Left lung (tissue), 4 donors: ENCODE measurements at regions not wholly inside any gene's neighbourhood (a gene's known extent, or its start where the extent isn't known, plus 50 kb on each side); places are given as distances from the start of the nearest gene placed in this dataset.

Source experiments
- ATAC-seq: fragments of 200-7000 bp; cut with Tn5 transposase; one replicate; pipeline ENCODE4 v1.9.1; 2020; ENCODE audit warnings: moderate library complexity
- DNase-seq, 4 donors: peaks; one replicate each; pipeline ENCODE4 v3.0.0-alpha.2; 2013 to 2020
- H3K27ac ChIP-seq, 2 donors: fragments of 200-600 bp; sonication (generic) in 1 of 2; one replicate each; pipeline versions ENCODE4 v1.5.0 to v1.8.0; 2020 to 2021
- H3K27me3 ChIP-seq, 2 donors: fragments of 200-600 bp; sonication (generic) in 1 of 2; one replicate each; pipeline versions ENCODE4 v1.5.0 to v1.8.0; 2020 to 2021
- H3K36me3 ChIP-seq, 2 donors: fragments of 200-600 bp; sonication (generic) in 1 of 2; one replicate each; pipeline versions ENCODE4 v1.5.0 to v1.8.0; 2020 to 2021
- H3K4me1 ChIP-seq, 2 donors: fragments of 200-600 bp; one replicate each; pipeline ENCODE4 v1.8.0; 2021
- H3K4me3 ChIP-seq, 2 donors: fragments of 200-600 bp; sonication (generic) in 1 of 2; one replicate each; pipeline versions ENCODE4 v1.5.0 to v1.8.0; 2020 to 2021; ENCODE audit warnings: mild to moderate bottlenecking in 1 of 2
- H3K9me3 ChIP-seq, 2 donors: fragments of 200-600 bp; sonication (generic) in 1 of 2; one replicate each; pipeline versions ENCODE4 v1.5.0 to v1.8.0; 2020 to 2021
- intact Hi-C, 2 donors: fragments of 100-400 bp; cut with DNase I; formaldehyde crosslinking; loops; one replicate each; pipeline versions ENCODE4 v1.11.2 to v1.14.2; 2022
- TF ChIP-seq, protein P1 (sequence below), 2 donors: fragments of 200-600 bp; sonication (generic) in 1 of 2; IDR thresholded peaks; one replicate each; pipeline versions ENCODE4 v1.5.0 to v1.8.0; 2021; ENCODE audit warnings: antibody characterized with exemption in 2 of 2
- donor health status: DM: no; HTN: yes; CAD: no.
- donor health status: DM: no; HTN: no; CAD: no.

- Histone ChIP-seq H3K9me3 (peaks cover 0 to 5% of the 10 kb centered on the region in 2 donors), H3K36me3 (no peaks in the 10 kb centered on the region), H3K27me3 (peaks cover 0 to 43% of the 10 kb centered on the region in 2 donors), H3K4me1 (peaks cover 5 to 6% of the 10 kb centered on the region in 2 donors), H3K4me3 (peak overlapping the region in 1 of 2 donors; percentile 65), H3K27ac (peak overlapping the region; percentile 69 to 89)
- DNase-seq (peak in 1 of 4 donors; percentile 74), ATAC-seq (peak; percentile 49)
- intact Hi-C loops = no loop called here
- TF ChIP-seq, protein P1, sequence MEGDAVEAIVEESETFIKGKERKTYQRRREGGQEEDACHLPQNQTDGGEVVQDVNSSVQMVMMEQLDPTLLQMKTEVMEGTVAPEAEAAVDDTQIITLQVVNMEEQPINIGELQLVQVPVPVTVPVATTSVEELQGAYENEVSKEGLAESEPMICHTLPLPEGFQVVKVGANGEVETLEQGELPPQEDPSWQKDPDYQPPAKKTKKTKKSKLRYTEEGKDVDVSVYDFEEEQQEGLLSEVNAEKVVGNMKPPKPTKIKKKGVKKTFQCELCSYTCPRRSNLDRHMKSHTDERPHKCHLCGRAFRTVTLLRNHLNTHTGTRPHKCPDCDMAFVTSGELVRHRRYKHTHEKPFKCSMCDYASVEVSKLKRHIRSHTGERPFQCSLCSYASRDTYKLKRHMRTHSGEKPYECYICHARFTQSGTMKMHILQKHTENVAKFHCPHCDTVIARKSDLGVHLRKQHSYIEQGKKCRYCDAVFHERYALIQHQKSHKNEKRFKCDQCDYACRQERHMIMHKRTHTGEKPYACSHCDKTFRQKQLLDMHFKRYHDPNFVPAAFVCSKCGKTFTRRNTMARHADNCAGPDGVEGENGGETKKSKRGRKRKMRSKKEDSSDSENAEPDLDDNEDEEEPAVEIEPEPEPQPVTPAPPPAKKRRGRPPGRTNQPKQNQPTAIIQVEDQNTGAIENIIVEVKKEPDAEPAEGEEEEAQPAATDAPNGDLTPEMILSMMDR (IDR thresholded peaks at IDR 0.05) = no peak
Measured at GRCh38 chr4:41358647-41359421, 102.1 kb downstream of the UCHL1 start.

DNA sequence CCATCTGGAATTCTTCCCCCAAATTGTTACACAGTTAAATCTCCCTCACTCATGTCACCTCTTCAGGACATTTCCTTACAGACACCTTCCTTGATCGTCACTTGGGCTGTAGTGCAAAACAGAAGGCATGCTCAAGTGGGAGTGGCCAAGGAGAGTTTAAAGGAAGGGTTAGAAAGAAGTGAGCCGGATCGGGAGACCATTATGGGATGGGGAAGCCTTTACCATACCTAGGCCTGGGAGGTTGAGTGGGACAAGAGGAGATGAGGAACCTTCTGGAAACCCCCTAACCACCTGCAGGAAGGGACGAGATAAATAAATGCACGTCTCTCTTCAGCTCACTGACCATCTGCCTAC, 102.7 kb downstream of the UCHL1 start:
- Histone ChIP-seq H3K27ac (peak overlapping the region; percentile 69 to 89), H3K36me3 (no peaks in the 10 kb centered on the region), H3K4me3 (peak overlapping the region in 1 of 2 donors; percentile 65), H3K4me1 (peaks cover 11 to 12% of the 10 kb centered on the region in 2 donors), H3K27me3 (peaks cover 0 to 43% of the 10 kb centered on the region in 2 donors), H3K9me3 (no peaks in the 10 kb centered on the region)
- intact Hi-C loops = no loop called here
- TF ChIP-seq, protein P1 (IDR thresholded peaks at IDR 0.05) = no peak
- no peak for DNase-seq
- peak; percentile 12 for ATAC-seq

GRCh38 chr4:41359836-41360213, 103.1 kb downstream of the UCHL1 start:
- intact Hi-C loops = no loop called here
- H3K27ac ChIP-seq = peak overlapping the region; percentile 83 to 89
- ATAC-seq (peak; percentile 2), DNase-seq (no peak)
- H3K36me3 ChIP-seq = no peaks in the 10 kb centered on the region
- TF ChIP-seq, protein P1 (IDR thresholded peaks at IDR 0.05) = no peak
- H3K4me1 ChIP-seq = peaks cover 12 to 15% of the 10 kb centered on the region in 2 donors
- peak overlapping the region; percentile 65 to 73 for H3K4me3 ChIP-seq
- no peaks in the 10 kb centered on the region for H3K9me3 ChIP-seq
- H3K27me3 ChIP-seq = peaks cover 0 to 43% of the 10 kb centered on the region in 2 donors

GRCh38 chr4:41360214-41360920, 103.6 kb downstream of the UCHL1 start:
- intact Hi-C loops = no loop called here
- Histone ChIP-seq H3K9me3 (no peaks in the 10 kb centered on the region), H3K27ac (peak overlapping the region; percentile 83 to 84), H3K27me3 (peaks cover 0 to 43% of the 10 kb centered on the region in 2 donors), H3K4me3 (peak overlapping the region; percentile 65 to 73), H3K36me3 (no peaks in the 10 kb centered on the region), H3K4me1 (peaks cover 12 to 15% of the 10 kb centered on the region in 2 donors)
- TF ChIP-seq, protein P1 (IDR thresholded peaks at IDR 0.05) = no peak
- ATAC-seq = peak; percentile 77
- DNase-seq = peak; percentile 71 to 91 (median 82)
